HEK293 (cell line): ENCODE measurements at regions not wholly inside any gene's neighbourhood (a gene's known extent, or its start where the extent isn't known, plus 50 kb on each side); places are given as distances from the start of the nearest gene placed in this dataset.

Experiments used
- CTCF ChIA-PET: fragments of 350-600 bp; formaldehyde crosslinking; extraction: SDS; loops from one replicate; lab custom pipeline; 2021; ENCODE audit warnings: antibody characterized with exemption; lab: Yijun Ruan, JAX
- POLR2A ChIA-PET: fragments of 300-600 bp; formaldehyde crosslinking; extraction: SDS; loops from one replicate; lab custom pipeline; 2020; ENCODE audit warnings: antibody characterized with exemption, inconsistent platforms; lab: Yijun Ruan, JAX
- H3K27ac ChIP-seq: fragments of 200-500 bp; sonication (Bioruptor generic); 2 replicates; pipeline ENCODE4 v1.5.1; 2014; ENCODE audit warnings: low read depth, low read length, control low read depth, inconsistent platforms; ENCODE audit errors: extremely low read depth
- H3K36me3 ChIP-seq, 2 experiments: fragments of 200-500 bp in 1 of 2; sonication (Bioruptor generic) in 1 of 2; 1 replicate in 1 of 2; 2 replicates in 1 of 2; pipeline ENCODE4 v1.5.1; 2014 to 2017; ENCODE audit warnings: inconsistent platforms in 2 of 2, low read length in 2 of 2; ENCODE audit not compliant: control insufficient read depth in 2 of 2, insufficient read depth in 1 of 2
- H3K4me1 ChIP-seq: fragments of 200-500 bp; sonication (Bioruptor generic); 2 replicates; pipeline ENCODE4 v1.5.1; 2014; ENCODE audit warnings: mild to moderate bottlenecking, low read length, inconsistent platforms; ENCODE audit not compliant: control insufficient read depth, insufficient read depth
- H3K4me3 ChIP-seq: 2 replicates; pipeline ENCODE4 v1.5.1; 2011; ENCODE audit warnings: low read depth, mild to moderate bottlenecking, control low read depth, low read length, moderate library complexity
- H3K9me3 ChIP-seq: fragments of 200-500 bp; sonication (Bioruptor generic); 2 replicates; pipeline ENCODE4 v1.5.1; 2014; ENCODE audit warnings: low read depth, low read length, inconsistent platforms; ENCODE audit not compliant: control insufficient read depth, insufficient read depth
- GLIS2 ChIP-seq: fragments of 450-650 bp; formaldehyde crosslinking; IDR thresholded peaks from 2 replicates; pipeline ENCODE4 v1.5.1; 2016; ENCODE audit warnings: missing biosample characterization, missing genetic modification characterization
- IKZF3 ChIP-seq: fragments of 450-650 bp; IDR thresholded peaks from 2 replicates; pipeline ENCODE4 v1.5.0; 2018; ENCODE audit warnings: missing biosample characterization, mild to moderate bottlenecking, missing genetic modification characterization, moderate library complexity
- KLF1 ChIP-seq: fragments of 450-650 bp; formaldehyde crosslinking; IDR thresholded peaks from 2 replicates; pipeline ENCODE4 v1.5.1; 2016; ENCODE audit warnings: missing biosample characterization, missing genetic modification characterization
- MZF1 ChIP-seq: fragments of 450-650 bp; formaldehyde crosslinking; IDR thresholded peaks from 2 replicates; pipeline ENCODE4 v1.5.1; 2017; ENCODE audit warnings: missing biosample characterization, missing genetic modification characterization, borderline replicate concordance
- REPIN1 ChIP-seq: fragments of 450-650 bp; formaldehyde crosslinking; IDR thresholded peaks from 2 replicates; pipeline ENCODE4 v1.5.1; 2017; ENCODE audit warnings: missing biosample characterization, missing genetic modification characterization, low read depth
- SP2 ChIP-seq: fragments of 450-650 bp; formaldehyde crosslinking; IDR thresholded peaks from 2 replicates; pipeline ENCODE4 v1.5.1; 2016; ENCODE audit warnings: missing biosample characterization, missing genetic modification characterization
- SP7 ChIP-seq: fragments of 450-650 bp; formaldehyde crosslinking; IDR thresholded peaks from 2 replicates; pipeline ENCODE4 v1.5.1; 2016; ENCODE audit warnings: missing biosample characterization, missing genetic modification characterization
- ZNF169 ChIP-seq: fragments of 450-650 bp; formaldehyde crosslinking; IDR thresholded peaks from 2 replicates; pipeline ENCODE4 v1.5.1; 2016; ENCODE audit warnings: missing biosample characterization, missing genetic modification characterization
- ZNF174 ChIP-seq: fragments of 450-650 bp; formaldehyde crosslinking; IDR thresholded peaks from 2 replicates; pipeline ENCODE4 v1.5.0; 2017; ENCODE audit warnings: missing biosample characterization, mild to moderate bottlenecking, missing genetic modification characterization
- ZNF184 ChIP-seq: fragments of 450-650 bp; IDR thresholded peaks from 2 replicates; pipeline ENCODE4 v1.5.1; 2018; ENCODE audit warnings: missing biosample characterization, mild to moderate bottlenecking, missing genetic modification characterization
- ZNF2 ChIP-seq: fragments of 450-650 bp; formaldehyde crosslinking; IDR thresholded peaks from 2 replicates; pipeline ENCODE4 v1.5.1; 2016; ENCODE audit warnings: missing biosample characterization, missing genetic modification characterization
- ZNF223 ChIP-seq: fragments of 450-650 bp; formaldehyde crosslinking; IDR thresholded peaks from 2 replicates; pipeline ENCODE4 v1.5.1; 2016; ENCODE audit warnings: missing biosample characterization, missing genetic modification characterization
- ZNF23 ChIP-seq: fragments of 450-650 bp; formaldehyde crosslinking; IDR thresholded peaks from 2 replicates; pipeline ENCODE4 v1.5.1; 2016; ENCODE audit warnings: missing biosample characterization, missing genetic modification characterization, borderline replicate concordance
- ZNF248 ChIP-seq: fragments of 450-650 bp; formaldehyde crosslinking; IDR thresholded peaks from 2 replicates; pipeline ENCODE4 v1.5.1; 2017; ENCODE audit warnings: missing biosample characterization, missing genetic modification characterization
- ZNF266 ChIP-seq: fragments of 450-650 bp; formaldehyde crosslinking; IDR thresholded peaks from 2 replicates; pipeline ENCODE4 v1.5.1; 2016; ENCODE audit warnings: missing biosample characterization, missing genetic modification characterization, low read depth
- ZNF426 ChIP-seq: fragments of 450-650 bp; formaldehyde crosslinking; IDR thresholded peaks from 2 replicates; pipeline ENCODE4 v1.5.1; 2017; ENCODE audit warnings: missing biosample characterization, missing genetic modification characterization, mild to moderate bottlenecking, inconsistent platforms, moderate library complexity
- ZNF514 ChIP-seq: fragments of 450-650 bp; formaldehyde crosslinking; IDR thresholded peaks from 2 replicates; pipeline ENCODE4 v1.5.1; 2016; ENCODE audit warnings: missing biosample characterization, missing genetic modification characterization
- ZNF544 ChIP-seq: fragments of 450-650 bp; formaldehyde crosslinking; IDR thresholded peaks from 2 replicates; pipeline ENCODE4 v1.5.0; 2017; ENCODE audit warnings: missing biosample characterization, missing genetic modification characterization
- ZNF560 ChIP-seq: fragments of 450-650 bp; formaldehyde crosslinking; IDR thresholded peaks from 2 replicates; pipeline ENCODE4 v1.5.1; 2017; ENCODE audit warnings: missing biosample characterization, missing genetic modification characterization, borderline replicate concordance
- ZNF571 ChIP-seq: fragments of 450-650 bp; formaldehyde crosslinking; IDR thresholded peaks from 2 replicates; pipeline ENCODE4 v1.5.0; 2017; ENCODE audit warnings: missing biosample characterization, missing genetic modification characterization
- ZNF624 ChIP-seq: fragments of 450-650 bp; formaldehyde crosslinking; IDR thresholded peaks from 2 replicates; pipeline ENCODE4 v1.5.1; 2017; ENCODE audit warnings: missing biosample characterization, missing genetic modification characterization
- ZNF785 ChIP-seq: fragments of 450-650 bp; formaldehyde crosslinking; IDR thresholded peaks from 2 replicates; pipeline ENCODE4 v1.5.1; 2016; ENCODE audit warnings: missing biosample characterization, missing genetic modification characterization
- TF ChIP-seq, protein P1 (sequence below): fragments of 450-650 bp; formaldehyde crosslinking; IDR thresholded peaks from 2 replicates; pipeline ENCODE4 v1.5.1; 2016; ENCODE audit warnings: missing biosample characterization, missing genetic modification characterization
- TF ChIP-seq, protein P2 (sequence below): fragments of 450-650 bp; formaldehyde crosslinking; IDR thresholded peaks from 2 replicates; pipeline ENCODE4 v1.5.1; 2016; ENCODE audit warnings: missing biosample characterization, missing genetic modification characterization, borderline replicate concordance
- TF ChIP-seq, protein P3 (sequence below): fragments of 450-650 bp; formaldehyde crosslinking; conservative IDR thresholded peaks from 2 replicates; pipeline ENCODE4 v1.5.1; 2016; ENCODE audit warnings: low read depth, missing biosample characterization, missing genetic modification characterization
- TF ChIP-seq, protein P4 (sequence below): fragments of 450-650 bp; formaldehyde crosslinking; IDR thresholded peaks from 2 replicates; pipeline ENCODE4 v1.5.1; 2016; ENCODE audit warnings: missing biosample characterization, missing genetic modification characterization

DNA sequence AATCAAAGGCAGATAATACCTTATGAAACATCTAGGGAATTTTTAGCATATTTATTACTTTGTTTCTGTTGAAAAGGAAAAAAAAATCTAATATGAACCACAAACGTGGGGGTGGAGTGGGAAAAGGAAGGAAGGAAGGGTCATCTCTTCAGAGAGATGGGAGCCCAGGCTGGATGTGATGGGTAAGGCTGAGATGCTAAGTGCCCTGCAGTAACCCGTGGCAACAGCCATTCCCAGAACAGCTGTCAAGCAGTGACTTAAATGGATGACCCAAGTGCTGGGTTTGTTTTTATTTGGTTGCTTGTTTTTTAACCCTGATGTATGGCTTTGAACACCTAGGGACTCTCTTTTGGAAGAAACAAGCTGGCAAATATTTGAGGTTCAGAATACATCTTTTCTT lies 50.7 kb upstream of the KLF7 start:
- H3K36me3 ChIP-seq, result no peaks in the 10 kb centered on the region
- ChIA-PET POLR2A (no interaction called here), CTCF (interaction anchor here (0.6 kb wide), 1 partner anchor 125 kb away, joined by 3 read pairs; no protein-coding TSS in a partner anchor)
- no peaks in the 10 kb centered on the region for H3K9me3 ChIP-seq
- no peak overlapping the region for H3K27ac ChIP-seq
- no peak overlapping the region for H3K4me3 ChIP-seq
- H3K4me1 ChIP-seq, result no peaks in the 10 kb centered on the region
- TF ChIP-seq ZNF174 (no peak), GLIS2 (tag by site-specific recombination) (no peak)

DNA sequence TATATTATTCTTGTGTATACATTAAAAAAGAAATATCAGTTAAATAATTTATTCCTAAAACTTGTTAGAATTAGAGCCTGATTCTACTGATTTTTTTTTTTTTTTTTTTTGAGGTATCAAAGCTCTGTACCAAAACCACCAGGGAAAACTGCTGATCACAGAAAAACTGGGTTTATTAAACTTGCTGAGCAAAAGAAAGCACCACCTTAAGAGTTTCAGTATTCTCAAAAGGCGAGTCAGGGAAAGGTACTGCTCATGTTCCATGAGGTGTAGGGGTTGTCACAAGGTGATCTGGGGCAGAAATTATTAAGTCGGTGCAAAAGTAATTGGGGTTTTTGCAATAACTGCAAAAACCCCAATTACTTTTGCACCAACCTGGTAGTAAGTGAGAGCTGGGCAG lies 51.7 kb upstream of the KLF7 start:
- no peaks in the 10 kb centered on the region for H3K36me3 ChIP-seq
- no peaks in the 10 kb centered on the region for H3K9me3 ChIP-seq
- no peak overlapping the region for H3K27ac ChIP-seq
- ChIA-PET POLR2A (no interaction called here), CTCF (no interaction called here)
- TF ChIP-seq, protein P1, sequence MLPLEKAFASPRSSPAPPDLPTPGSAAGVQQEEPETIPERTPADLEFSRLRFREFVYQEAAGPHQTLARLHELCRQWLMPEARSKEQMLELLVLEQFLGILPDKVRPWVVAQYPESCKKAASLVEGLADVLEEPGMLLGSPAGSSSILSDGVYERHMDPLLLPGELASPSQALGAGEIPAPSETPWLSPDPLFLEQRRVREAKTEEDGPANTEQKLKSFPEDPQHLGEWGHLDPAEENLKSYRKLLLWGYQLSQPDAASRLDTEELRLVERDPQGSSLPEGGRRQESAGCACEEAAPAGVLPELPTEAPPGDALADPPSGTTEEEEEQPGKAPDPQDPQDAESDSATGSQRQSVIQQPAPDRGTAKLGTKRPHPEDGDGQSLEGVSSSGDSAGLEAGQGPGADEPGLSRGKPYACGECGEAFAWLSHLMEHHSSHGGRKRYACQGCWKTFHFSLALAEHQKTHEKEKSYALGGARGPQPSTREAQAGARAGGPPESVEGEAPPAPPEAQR (tag by site-specific recombination), result no peak
- no peak for TF ChIP-seq ZNF248
- TF ChIP-seq SP2, result no peak
- no peak for TF ChIP-seq ZNF571 (tag by site-specific recombination)
- TF ChIP-seq ZNF560 (tag by site-specific recombination), result no peak
- no peak for TF ChIP-seq ZNF785 (tag by site-specific recombination)
- TF ChIP-seq ZNF544 (tag by site-specific recombination), result no peak
- TF ChIP-seq ZNF184 (tag by site-specific recombination), result no peak
- no peak for TF ChIP-seq SP7 (tag by site-specific recombination)
- no peak for TF ChIP-seq ZNF169 (tag by site-specific recombination)
- TF ChIP-seq, protein P2, sequence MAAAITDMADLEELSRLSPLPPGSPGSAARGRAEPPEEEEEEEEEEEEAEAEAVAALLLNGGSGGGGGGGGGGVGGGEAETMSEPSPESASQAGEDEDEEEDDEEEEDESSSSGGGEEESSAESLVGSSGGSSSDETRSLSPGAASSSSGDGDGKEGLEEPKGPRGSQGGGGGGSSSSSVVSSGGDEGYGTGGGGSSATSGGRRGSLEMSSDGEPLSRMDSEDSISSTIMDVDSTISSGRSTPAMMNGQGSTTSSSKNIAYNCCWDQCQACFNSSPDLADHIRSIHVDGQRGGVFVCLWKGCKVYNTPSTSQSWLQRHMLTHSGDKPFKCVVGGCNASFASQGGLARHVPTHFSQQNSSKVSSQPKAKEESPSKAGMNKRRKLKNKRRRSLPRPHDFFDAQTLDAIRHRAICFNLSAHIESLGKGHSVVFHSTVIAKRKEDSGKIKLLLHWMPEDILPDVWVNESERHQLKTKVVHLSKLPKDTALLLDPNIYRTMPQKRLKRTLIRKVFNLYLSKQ, result no peak
- H3K4me1 ChIP-seq, result no peaks in the 10 kb centered on the region
- H3K4me3 ChIP-seq, result no peak overlapping the region

DNA sequence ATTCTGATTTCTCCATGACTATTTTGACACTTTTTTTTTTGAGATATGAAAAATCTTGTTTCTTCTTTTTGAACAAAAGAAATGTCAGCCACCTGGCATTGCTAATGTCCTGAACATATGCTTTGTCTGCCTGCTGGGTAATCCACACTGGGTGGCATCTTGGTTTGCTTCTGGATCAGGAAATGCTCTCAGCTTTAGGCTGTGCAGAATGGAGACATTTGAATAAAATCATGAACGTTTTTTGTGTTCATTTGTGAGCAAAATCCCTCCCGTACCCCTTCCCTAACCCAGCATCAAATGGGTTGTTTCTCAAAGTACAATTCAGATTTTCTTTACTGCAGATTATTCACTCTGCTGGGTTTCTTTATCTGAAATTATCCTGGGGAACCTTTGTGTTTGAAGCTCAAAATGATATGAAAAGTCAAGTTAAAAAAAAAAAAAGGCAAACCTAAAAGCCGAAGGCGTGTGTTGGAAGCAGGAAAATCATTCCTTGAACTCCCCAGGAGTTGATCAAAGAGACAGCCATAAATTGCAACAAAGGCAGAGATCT lies 53.4 kb upstream of the KLF7 start:
- no peak overlapping the region for H3K27ac ChIP-seq
- CTCF ChIA-PET, result interaction anchor here (0.8 kb wide), 1 partner anchor 23 kb away, joined by 4 read pairs; no protein-coding TSS in a partner anchor

More for the DNA sequence above, 53.4 kb upstream of the KLF7 start:
- no peaks in the 10 kb centered on the region for H3K4me1 ChIP-seq
- H3K4me3 ChIP-seq, result no peak overlapping the region
- TF ChIP-seq ZNF624 (tag by site-specific recombination) (no peak), MZF1 (tag by site-specific recombination) (no peak), ZNF544 (tag by site-specific recombination) (no peak), KLF1 (tag by site-specific recombination) (no peak), REPIN1 (no peak), ZNF223 (no peak), ZNF426 (tag by site-specific recombination) (no peak), ZNF514 (tag by site-specific recombination) (no peak), ZNF266 (tag by site-specific recombination) (no peak), ZNF23 (tag by site-specific recombination) (no peak), IKZF3 (tag by site-specific recombination) (no peak), ZNF2 (tag by site-specific recombination) (no peak)
- TF ChIP-seq, protein P3, sequence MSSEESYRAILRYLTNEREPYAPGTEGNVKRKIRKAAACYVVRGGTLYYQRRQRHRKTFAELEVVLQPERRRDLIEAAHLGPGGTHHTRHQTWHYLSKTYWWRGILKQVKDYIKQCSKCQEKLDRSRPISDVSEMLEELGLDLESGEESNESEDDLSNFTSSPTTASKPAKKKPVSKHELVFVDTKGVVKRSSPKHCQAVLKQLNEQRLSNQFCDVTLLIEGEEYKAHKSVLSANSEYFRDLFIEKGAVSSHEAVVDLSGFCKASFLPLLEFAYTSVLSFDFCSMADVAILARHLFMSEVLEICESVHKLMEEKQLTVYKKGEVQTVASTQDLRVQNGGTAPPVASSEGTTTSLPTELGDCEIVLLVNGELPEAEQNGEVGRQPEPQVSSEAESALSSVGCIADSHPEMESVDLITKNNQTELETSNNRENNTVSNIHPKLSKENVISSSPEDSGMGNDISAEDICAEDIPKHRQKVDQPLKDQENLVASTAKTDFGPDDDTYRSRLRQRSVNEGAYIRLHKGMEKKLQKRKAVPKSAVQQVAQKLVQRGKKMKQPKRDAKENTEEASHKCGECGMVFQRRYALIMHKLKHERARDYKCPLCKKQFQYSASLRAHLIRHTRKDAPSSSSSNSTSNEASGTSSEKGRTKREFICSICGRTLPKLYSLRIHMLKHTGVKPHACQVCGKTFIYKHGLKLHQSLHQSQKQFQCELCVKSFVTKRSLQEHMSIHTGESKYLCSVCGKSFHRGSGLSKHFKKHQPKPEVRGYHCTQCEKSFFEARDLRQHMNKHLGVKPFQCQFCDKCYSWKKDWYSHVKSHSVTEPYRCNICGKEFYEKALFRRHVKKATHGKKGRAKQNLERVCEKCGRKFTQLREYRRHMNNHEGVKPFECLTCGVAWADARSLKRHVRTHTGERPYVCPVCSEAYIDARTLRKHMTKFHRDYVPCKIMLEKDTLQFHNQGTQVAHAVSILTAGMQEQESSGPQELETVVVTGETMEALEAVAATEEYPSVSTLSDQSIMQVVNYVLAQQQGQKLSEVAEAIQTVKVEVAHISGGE (tag by site-specific recombination), result no peak
- TF ChIP-seq, protein P4, sequence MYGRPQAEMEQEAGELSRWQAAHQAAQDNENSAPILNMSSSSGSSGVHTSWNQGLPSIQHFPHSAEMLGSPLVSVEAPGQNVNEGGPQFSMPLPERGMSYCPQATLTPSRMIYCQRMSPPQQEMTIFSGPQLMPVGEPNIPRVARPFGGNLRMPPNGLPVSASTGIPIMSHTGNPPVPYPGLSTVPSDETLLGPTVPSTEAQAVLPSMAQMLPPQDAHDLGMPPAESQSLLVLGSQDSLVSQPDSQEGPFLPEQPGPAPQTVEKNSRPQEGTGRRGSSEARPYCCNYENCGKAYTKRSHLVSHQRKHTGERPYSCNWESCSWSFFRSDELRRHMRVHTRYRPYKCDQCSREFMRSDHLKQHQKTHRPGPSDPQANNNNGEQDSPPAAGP, result no peak
- POLR2A ChIA-PET, result no interaction called here
- H3K36me3 ChIP-seq, result no peaks in the 10 kb centered on the region
- no peaks in the 10 kb centered on the region for H3K9me3 ChIP-seq
